Hepatocyte (in vitro differentiated cells): ENCODE measurements at regions not wholly inside any gene's neighbourhood (a gene's known extent, or its start where the extent isn't known, plus 50 kb on each side); places are given as distances from the start of the nearest gene placed in this dataset.

ENCODE experiments used
- CTCF ChIP-seq: fragments of 200-600 bp; sonication (generic); IDR thresholded peaks from 2 replicates; pipeline ENCODE4 v1.5.1; 2016; ENCODE audit warnings: antibody characterized with exemption, mild to moderate bottlenecking; ENCODE audit not compliant: poor library complexity
- EZH2 ChIP-seq: fragments of 200-600 bp; sonication (generic); IDR thresholded peaks from 2 replicates; pipeline ENCODE4 v1.6.1; 2016; ENCODE audit warnings: antibody characterized with exemption, mild to moderate bottlenecking, borderline replicate concordance
- EZH2phosphoT487 ChIP-seq: fragments of 200-600 bp; sonication (generic); IDR thresholded peaks from one replicate; pipeline ENCODE4 v1.6.1; 2018; ENCODE audit warnings: antibody characterized with exemption, mild to moderate bottlenecking, low read depth, moderate library complexity; ENCODE audit not compliant: unreplicated experiment, severe bottlenecking

- TF ChIP-seq EZH2: no peak
- no peak for TF ChIP-seq CTCF
- TF ChIP-seq EZH2phosphoT487: no peak
Measured at GRCh38 chr3:157931517-157931916, 174.7 kb downstream of the SHOX2 start.
